ENCODE measurements at regions not wholly inside any gene's neighbourhood (a gene's known extent, or its start where the extent isn't known, plus 50 kb on each side); places are given as distances from the start of the nearest gene placed in this dataset.

DNA sequence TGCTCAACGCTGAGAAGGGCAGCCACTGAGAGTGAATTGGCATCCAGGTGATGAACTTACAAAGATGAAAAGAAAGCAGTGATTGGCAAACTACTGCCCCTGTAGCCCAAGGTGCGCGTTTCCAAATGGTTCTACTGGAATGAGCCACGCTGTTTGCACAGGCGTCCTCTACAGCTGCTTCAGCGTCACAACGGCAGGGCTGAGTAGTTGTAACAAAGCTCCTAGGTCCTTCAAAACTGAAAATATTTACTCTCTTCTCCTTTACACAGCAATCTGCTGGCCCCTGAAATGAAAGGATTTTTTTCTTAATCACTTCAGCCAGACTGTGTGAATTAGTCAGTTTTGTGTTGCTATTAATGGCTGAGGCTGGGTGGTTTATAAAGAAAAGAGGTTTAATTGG is 107.2 kb upstream of the FOXF1 start:
- no peak for TF ChIP-seq POLR2A (IDR thresholded peaks at IDR 0.05; ENCODE audit: low read depth, low read length)
- no peak for TF ChIP-seq POLR2AphosphoS5 (IDR thresholded peaks at IDR 0.05; ENCODE audit: low read depth, low read length)
- no peak for TF ChIP-seq TAF1 (IDR thresholded peaks at IDR 0.05; ENCODE audit: low read depth, low read length)
- TF ChIP-seq PAX5 (IDR thresholded peaks at IDR 0.05; ENCODE audit: insufficient read depth, low read length, severe bottlenecking): no peak
- TF ChIP-seq SPI1 (IDR thresholded peaks at IDR 0.05; ENCODE audit: low read depth, low read length): no peak
- no peak for TF ChIP-seq POU2F2 (IDR thresholded peaks at IDR 0.05; ENCODE audit: low read depth, low read length)
